NCI-H524 treated with DMSO at 0.1 percent for 48 hours (cell line): ENCODE measurements at regions not wholly inside any gene's neighbourhood (a gene's known extent, or its start where the extent isn't known, plus 50 kb on each side); places are given as distances from the start of the nearest gene placed in this dataset.

ENCODE experiments used
- DNase-seq: peaks from one replicate; lab custom pipeline; 2025; lab: John Stamatoyannopoulos, UW

DNA sequence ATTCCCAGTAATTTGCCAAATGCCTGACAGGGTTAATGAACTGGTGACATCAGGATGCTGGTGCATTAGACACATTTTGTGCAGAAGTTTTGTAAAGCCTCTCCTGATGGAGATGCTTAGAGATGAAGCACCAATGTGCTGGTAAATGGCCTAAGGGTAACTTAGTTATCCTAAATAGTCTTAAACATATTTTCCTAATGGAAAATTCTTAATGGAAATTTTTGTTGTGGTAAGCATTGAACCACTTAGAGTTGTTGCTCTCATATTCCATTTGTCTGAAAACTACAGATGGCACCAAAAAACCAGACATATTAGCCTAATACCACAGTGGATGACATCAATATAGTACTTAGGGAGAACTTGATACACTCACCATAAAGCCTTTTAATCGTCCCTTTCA, 154.5 kb upstream of the ANK2 start:
- peak; percentile 65 for DNase-seq

DNA sequence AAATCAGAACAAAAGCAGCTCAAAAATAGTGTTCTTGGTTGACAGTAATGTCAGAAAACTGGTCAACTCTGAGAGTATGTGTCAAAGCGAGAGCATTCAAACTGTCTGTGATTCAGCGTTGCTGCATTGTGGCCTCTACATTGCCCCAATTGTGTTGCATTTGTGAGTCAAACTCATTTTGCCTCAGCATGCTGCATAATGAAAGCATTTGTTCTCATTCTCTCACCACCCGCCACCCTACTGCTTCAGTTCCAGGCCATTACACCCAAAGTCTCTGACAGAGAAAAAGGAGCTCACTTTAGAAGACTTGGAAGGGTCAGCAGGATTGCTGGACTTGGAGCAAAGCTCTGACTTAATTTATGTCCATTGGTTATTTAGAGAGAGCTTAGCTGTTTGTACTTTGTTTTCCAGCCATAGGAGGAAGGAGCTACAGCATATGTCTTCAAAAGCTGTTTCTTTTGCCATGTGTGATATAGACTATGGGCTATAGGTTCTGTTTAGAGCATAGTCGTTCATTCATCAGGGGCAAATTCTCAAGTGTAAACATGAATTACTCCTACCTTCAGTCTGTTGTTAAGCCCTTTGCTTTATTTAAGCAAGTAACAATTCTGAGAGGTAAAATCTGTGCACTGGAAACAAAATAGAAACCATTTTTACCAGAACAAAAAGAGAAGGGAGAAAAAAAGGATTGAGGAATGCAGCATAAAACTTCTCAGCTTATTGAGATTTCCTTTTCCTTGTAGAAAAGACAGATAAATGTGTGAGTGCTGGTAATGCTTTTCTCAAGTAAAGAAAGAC, 153.4 kb upstream of the ANK2 start:
- no peak for DNase-seq

- DNase-seq: no peak
These were observed 152.8 kb upstream of the ANK2 start for GRCh38 chr4:112896609-112897190.

GRCh38 chr4:112897543-112897942, 151.9 kb upstream of the ANK2 start:
- DNase-seq: peak; percentile 84

DNA sequence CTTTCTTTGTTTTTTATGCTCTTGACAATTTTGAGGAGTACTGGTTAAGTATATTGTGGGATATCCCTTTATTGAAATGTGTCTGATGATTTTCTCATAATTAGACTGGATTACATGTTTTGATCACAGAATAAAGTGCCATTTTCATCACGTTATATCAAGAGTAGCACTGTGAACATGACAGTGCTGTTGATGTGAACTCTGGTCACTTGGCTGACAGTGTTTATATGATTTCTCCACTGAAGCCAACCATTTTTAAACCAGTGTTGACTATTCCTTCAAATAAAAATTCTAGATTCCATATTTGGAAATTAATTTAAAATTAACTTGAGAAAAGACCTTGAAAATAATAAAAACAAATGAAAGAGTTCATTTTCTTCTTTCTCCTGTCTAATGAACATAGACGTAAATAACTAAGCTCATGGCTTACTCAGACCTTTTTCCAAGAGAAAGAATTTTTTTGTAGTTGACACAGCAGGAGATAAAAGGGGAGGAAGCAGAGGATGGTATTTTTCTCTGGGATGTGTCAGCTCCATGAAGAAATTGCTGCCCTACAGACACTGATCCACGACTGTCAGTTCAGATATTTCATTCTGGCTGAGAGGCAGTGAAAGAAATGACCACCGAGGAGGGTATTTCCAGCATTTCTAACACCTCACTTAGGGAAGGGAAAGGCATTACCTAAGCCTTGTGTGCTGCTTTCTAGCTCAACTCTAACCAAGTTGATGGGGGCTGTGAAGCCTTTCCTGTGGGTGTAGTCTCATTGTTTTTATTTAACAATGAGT, 150.9 kb upstream of the ANK2 start:
- no peak for DNase-seq

DNA sequence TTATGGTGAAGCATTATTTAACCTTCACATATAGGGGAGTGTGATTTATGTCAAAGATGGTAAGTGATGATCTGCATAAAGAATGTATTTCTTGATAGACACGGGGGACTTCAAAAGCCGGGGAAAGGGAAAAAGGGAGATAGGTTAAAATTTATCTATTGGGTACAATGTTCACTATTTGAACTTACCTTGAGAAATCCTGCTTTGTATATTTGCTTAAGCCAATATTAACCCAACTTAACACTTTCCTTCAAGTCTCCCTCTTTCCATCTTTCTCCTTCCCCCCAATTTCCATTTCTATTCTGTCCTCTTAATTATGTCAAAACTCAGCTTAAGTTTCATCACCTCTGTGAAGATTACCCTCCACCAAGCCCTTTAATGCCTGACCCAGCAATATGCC, 149.0 kb upstream of the ANK2 start:
- DNase-seq: no peak

DNA sequence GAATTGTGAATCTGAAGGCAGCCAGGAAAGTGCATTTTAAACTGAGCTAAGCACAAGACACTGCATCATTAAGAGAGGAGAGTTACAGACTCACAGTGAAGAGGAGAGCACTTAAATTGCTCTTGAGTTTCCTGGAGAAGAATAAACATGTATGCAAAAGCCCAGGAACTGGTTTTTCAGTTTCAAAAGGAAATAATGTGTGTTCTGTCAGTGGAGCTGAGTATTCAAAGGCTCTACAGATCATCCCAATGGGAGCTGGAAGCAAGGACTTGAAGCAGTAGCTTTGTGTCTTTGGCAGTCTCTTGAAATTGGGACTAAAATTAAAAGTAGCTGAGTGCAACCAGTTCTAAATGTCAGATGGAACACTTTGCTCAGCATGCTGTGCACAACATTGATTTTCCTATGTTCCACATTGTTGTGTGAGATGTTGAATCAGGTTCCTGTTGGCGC, 147.5 kb upstream of the ANK2 start:
- no peak for DNase-seq

GRCh38 chr4:112905728-112906127, 143.7 kb upstream of the ANK2 start:
- no peak for DNase-seq

DNA sequence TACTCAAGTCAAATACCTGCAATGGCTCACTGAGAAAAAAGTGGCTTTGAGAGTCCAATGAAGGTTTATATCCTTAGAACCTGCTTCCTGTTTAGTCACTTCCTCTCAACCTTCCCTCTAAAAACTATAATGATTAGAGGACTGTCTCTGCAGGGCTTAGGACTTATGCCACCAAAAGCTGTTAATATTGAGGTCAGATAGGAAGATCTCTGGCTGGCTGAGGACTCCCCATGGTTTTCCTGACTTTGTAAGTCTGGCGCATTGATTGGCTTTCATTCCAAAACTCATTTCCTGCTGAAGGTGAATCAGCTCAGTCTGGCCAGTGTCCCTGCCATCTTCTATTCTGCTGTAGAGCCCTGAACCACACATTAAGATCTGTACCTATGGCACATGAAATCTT, 140.9 kb upstream of the ANK2 start:
- no peak for DNase-seq

- DNase-seq: no peak
These were observed 139.2 kb upstream of the ANK2 start for GRCh38 chr4:112910109-112910736.

DNA sequence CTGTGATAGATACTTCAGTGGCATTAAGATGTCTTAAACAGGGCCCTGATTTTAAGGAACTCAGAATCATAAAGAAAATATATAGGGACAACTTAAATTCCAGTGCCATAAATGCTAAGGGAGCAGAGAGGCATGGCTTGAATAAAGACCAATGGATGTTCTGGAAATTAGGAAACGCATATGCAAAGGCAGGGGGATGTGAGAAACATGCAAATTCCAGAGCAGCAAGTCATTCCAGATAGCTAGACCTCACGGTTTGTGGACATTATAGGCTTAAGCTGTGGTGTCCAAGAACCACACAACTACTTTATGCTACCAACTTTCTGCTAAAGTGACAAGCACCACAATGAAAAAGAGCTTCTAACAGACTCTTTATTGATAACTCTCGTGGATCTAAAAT, 132.6 kb upstream of the ANK2 start:
- DNase-seq: no peak

- DNase-seq: no peak
These were observed 125.9 kb upstream of the ANK2 start for GRCh38 chr4:112923516-112923915.

DNA sequence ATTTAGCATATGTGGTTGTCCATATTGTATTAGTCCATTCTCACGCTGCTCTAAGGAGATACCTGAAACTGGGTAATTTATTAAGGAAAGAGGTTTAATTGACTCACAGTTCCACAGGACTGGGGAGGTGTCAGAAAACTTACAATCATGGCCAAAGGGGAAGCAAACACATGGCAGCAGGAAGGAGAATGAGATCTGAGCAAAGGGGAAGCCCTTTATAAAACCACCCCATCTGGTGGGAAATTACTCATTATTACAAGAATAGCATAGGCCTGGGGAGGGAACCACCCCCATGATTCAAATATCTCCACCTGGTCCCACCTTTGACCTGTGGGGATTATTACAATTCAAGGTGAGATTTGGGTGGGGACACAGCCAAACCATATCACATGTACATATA, 122.6 kb upstream of the ANK2 start:
- no peak for DNase-seq

DNA sequence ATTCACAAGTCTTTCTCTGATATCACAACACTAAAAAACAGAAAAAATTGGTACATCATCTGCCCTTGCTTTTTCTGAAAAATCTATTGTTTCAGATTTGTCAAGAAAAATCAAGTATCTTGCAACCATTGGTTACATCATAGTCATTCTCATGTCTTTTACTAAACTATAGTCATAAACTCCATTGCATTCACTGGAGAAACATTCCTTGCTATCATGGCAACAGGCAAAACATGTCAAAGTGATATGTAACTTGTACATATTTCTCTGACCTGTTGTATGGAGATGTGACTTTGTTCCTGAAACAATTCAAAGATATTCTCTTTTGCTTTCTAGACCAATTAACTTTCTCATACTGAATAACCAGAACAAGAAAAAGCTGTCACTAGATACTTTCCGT, 121.9 kb upstream of the ANK2 start:
- DNase-seq: no peak

DNA sequence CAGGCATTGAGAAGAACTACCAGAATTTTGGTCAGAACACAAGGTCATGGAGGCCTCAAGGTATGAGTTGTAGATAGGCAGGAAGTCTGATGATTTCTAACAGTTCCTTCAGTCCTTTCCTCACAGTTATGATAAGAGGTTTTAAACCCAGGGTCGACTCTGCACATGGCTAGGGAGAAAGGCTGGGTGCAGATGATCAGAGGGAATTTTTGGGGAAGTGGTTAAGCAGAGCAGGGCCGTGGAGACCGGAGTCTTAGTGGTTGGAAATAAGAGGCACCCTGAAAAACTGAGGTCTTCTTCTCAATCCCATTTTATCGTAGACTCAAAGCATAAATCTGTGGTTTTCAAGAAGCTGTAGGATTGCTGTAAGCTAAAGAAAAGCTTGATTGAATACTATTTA, 118.5 kb upstream of the ANK2 start:
- no peak for DNase-seq

DNA sequence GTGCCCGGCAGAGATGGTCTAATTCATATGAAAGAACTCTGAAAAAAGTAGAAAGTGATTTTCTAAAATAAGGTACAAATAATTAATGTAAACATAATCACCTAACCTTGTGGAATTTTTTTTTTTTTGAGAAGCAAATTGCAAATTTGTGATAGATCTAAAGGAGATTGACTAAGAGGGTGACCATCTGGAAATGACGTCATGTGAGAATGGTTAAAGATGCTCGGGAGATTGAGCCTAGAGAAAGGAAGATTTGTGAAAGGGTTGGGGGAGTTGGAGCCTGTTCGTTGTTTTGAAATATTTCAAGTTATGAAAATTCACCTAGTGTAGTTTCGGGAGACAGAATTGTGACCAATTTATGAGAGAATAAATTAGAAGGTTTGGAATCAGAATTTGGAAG, 115.7 kb upstream of the ANK2 start:
- DNase-seq: no peak

- no peak for DNase-seq
These were observed 110.9 kb upstream of the ANK2 start for GRCh38 chr4:112938461-112939058.

DNA sequence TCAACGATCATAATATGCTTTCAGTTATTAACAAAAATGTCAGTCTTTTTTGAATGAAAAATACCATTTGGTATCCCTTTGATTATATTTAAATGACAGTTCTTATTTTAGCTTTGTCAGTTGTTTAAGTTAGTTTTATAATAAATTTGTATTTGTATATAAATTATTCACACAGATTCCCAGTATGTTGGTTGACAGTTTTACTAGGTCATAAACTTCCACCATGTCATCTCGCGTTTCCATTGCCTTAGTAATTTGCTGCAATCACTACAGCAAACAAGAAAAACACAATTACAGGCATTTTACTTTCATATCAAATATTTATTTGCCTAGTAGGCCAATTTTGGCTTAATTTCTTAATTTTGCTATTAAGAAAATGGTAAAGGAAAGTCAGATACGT, 109.6 kb upstream of the ANK2 start:
- no peak for DNase-seq

- DNase-seq: no peak
These were observed 109.1 kb upstream of the ANK2 start for GRCh38 chr4:112940336-112940735.

DNA sequence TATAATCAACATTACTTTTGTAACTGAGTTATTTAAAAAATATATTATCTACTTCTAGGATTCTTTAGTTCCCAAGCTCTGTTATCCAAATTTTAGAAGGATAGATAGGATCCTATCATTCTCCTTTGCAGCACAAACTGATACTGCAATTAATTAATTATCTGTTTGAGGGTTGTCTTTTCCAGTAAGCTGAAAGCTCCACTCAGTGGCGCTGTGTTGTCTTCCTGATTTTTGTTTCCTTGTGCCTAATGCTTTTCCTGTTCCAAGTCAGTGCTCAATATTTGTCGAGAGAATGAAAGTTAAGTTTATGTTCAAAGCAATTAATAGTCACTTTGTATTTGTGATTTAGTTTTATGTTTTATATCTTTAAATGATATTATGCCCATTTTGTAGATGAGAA, 107.4 kb upstream of the ANK2 start:
- DNase-seq: no peak

DNA sequence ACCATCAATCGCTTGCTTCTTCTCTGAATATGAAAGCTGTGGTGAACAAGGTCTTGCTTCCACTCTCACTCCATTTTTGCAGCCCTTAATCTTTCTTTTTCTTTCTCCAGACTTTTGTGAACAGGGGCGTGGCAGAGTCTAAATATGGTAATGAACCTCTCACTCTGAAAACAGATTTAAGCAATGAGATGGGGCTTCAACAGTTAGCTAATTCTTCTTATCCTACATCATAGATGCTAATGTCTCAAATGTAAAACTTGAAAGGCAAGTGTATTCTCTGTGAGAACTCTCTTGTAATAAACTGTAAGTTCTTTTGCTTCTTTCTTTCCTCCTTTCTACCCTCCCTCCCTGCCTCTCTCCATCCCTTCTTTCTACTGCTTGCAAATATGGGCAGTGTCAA, 106.5 kb upstream of the ANK2 start:
- DNase-seq: no peak

DNA sequence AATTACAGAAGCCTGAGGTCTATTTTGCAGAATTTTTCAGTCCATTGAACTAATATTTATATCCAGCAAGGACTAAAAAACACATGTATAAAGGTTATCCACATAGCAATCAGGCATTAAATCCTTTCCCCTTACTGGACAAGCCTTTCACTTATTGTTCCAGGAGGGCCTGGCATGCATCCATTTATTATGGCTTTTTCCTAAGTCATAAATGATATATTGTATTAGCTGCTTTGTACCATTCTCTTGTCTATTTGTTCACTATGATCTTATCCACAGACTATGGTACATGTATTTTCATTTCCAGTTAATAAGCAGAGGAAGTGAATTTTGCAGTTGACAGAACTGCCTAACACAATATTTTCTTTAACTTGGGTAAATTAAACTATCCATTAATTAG, 105.4 kb upstream of the ANK2 start:
- DNase-seq: no peak
